DND-41 (cell line): ENCODE measurements at regions not wholly inside any gene's neighbourhood (a gene's known extent, or its start where the extent isn't known, plus 50 kb on each side); places are given as distances from the start of the nearest gene placed in this dataset.

Source experiments
- ATAC-seq: fragments of 200-7000 bp; cut with Tn5 transposase; 3 replicates; pipeline ENCODE4 v1.9.1; 2021; ENCODE audit warnings: low read depth; ENCODE audit not compliant: insufficient read depth
- DNase-seq: peaks from one replicate; pipeline ENCODE4 v3.0.0-alpha.2; 2020
- H2AFZ ChIP-seq: 2 replicates; pipeline ENCODE4 v1.6.0; 2012; ENCODE audit warnings: low read depth, low read length
- H3K27ac ChIP-seq: 2 replicates; pipeline ENCODE4 v1.5.1; 2012; ENCODE audit warnings: low read length, inconsistent platforms
- H3K27me3 ChIP-seq: fragments of 200-600 bp; sonication (generic); 2 replicates; pipeline ENCODE4 v1.6.0; 2012; ENCODE audit warnings: low read length, mild to moderate bottlenecking, inconsistent platforms; ENCODE audit not compliant: insufficient read depth, poor library complexity
- H3K36me3 ChIP-seq: 2 replicates; pipeline ENCODE4 v1.5.1; 2012; ENCODE audit warnings: low read length, inconsistent platforms; ENCODE audit not compliant: insufficient read depth
- H3K4me1 ChIP-seq: 2 replicates; pipeline ENCODE4 v1.5.1; 2012; ENCODE audit warnings: mild to moderate bottlenecking, low read length; ENCODE audit not compliant: insufficient read depth
- H3K4me2 ChIP-seq: 2 replicates; pipeline ENCODE4 v1.6.0; 2012; ENCODE audit warnings: mild to moderate bottlenecking, moderate library complexity, low read length, inconsistent platforms; ENCODE audit not compliant: insufficient read depth
- H3K4me3 ChIP-seq, 2 experiments: fragments of 200-600 bp in 1 of 2; shearing (Covaris generic) in 1 of 2; 2 replicates each; pipeline ENCODE4 v1.5.1; 2012 to 2016; ENCODE audit warnings: inconsistent platforms in 2 of 2, low read length in 2 of 2, mild to moderate bottlenecking in 2 of 2, low read depth in 1 of 2, moderate library complexity in 1 of 2
- H3K79me2 ChIP-seq: 2 replicates; pipeline ENCODE4 v1.6.0; 2012; ENCODE audit warnings: low read length, inconsistent platforms; ENCODE audit not compliant: insufficient read depth
- H3K9ac ChIP-seq: 2 replicates; pipeline ENCODE4 v1.6.0; 2012; ENCODE audit warnings: low read depth, mild to moderate bottlenecking, inconsistent platforms, low read length, moderate library complexity
- H3K9me3 ChIP-seq: 2 replicates; pipeline ENCODE4 v1.5.1; 2012; ENCODE audit warnings: low read length, moderate library complexity, mild to moderate bottlenecking, inconsistent platforms; ENCODE audit not compliant: insufficient read depth, severe bottlenecking
- H4K20me1 ChIP-seq: 2 replicates; pipeline ENCODE4 v1.6.0; 2012; ENCODE audit warnings: low read length; ENCODE audit not compliant: insufficient read depth
- EZH2 ChIP-seq: IDR thresholded peaks from 3 replicates; pipeline ENCODE4 v1.6.1; 2012; ENCODE audit warnings: borderline replicate concordance, low read depth, mild to moderate bottlenecking, moderate library complexity, low read length, inconsistent platforms; ENCODE audit not compliant: severe bottlenecking
- TF ChIP-seq, protein P1 (sequence below): IDR thresholded peaks from 2 replicates; pipeline ENCODE4 v1.5.1; 2012; ENCODE audit warnings: borderline replicate concordance, low read length, moderate library complexity, mild to moderate bottlenecking; ENCODE audit not compliant: poor library complexity, severe bottlenecking; ENCODE audit errors: extremely low read depth

DNA sequence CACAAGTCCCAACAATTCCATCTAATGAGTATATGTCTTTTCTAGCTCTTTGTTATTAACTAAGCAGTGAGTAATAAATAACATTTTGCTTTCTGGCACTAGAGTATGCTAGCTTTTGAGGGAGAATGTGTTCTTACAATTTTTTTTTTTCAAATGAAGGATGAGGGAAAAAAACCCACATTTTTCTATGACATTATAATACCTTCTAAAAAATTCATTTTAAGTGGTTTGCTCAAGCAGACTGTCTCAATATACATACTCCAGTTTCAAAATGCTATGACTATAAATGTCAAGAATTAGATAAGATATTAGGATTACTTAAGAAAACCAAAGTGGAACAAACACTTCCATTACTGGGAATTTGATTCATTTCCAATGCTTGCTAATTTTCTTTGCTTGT is 394.6 kb downstream of the C12orf75 start:
- DNase-seq (no peak), ATAC-seq (no peak)
- Histone ChIP-seq H2AFZ (no peak overlapping the region), H3K4me1 (no peaks in the 10 kb centered on the region; the same call in 1 of the 2 replicates), H3K9ac (no peak overlapping the region), H3K9me3 (no peaks in the 10 kb centered on the region), H4K20me1 (no peaks in the 10 kb centered on the region), H3K79me2 (no peaks in the 10 kb centered on the region), H3K36me3 (no peaks in the 10 kb centered on the region), H3K27ac (no peak overlapping the region), H3K27me3 (peaks cover 25% of the 10 kb centered on the region), H3K4me2 (no peak overlapping the region), H3K4me3 (no peak overlapping the region)
- TF ChIP-seq EZH2: no peak
- TF ChIP-seq, protein P1, sequence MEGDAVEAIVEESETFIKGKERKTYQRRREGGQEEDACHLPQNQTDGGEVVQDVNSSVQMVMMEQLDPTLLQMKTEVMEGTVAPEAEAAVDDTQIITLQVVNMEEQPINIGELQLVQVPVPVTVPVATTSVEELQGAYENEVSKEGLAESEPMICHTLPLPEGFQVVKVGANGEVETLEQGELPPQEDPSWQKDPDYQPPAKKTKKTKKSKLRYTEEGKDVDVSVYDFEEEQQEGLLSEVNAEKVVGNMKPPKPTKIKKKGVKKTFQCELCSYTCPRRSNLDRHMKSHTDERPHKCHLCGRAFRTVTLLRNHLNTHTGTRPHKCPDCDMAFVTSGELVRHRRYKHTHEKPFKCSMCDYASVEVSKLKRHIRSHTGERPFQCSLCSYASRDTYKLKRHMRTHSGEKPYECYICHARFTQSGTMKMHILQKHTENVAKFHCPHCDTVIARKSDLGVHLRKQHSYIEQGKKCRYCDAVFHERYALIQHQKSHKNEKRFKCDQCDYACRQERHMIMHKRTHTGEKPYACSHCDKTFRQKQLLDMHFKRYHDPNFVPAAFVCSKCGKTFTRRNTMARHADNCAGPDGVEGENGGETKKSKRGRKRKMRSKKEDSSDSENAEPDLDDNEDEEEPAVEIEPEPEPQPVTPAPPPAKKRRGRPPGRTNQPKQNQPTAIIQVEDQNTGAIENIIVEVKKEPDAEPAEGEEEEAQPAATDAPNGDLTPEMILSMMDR: no peak

DNA sequence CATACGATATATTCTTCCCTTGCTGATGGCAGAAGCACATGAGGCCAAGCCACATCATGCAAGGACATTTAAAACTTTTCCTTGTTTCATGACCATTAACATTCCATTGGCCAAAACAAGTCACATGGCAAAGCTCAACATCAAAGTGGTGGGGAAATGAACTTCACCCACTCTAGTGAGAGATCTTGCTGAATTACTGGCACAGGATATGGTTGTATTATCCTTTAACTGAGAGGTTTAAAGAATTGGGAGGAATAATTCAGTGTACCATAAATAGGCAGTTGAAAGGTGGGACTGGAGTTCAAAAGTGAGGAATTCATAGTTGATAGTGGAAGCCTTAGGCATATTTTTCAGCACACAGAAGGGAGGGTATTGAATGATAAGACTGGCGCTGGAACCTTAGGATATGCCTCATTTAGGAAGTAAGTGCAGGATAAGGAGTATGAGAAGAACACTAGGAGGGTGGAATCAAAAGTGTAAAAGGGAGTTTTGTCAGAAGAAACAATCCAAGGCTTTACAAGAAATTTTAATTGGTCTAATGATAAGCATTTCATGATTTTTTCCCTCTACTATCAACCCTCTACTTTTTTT is 398.8 kb downstream of the C12orf75 start:
- Histone ChIP-seq H3K9me3 (no peaks in the 10 kb centered on the region), H3K27me3 (peaks cover 27% of the 10 kb centered on the region), H4K20me1 (no peaks in the 10 kb centered on the region), H3K27ac (no peak overlapping the region), H3K4me3 (no peak overlapping the region), H3K4me2 (no peak overlapping the region), H3K79me2 (no peaks in the 10 kb centered on the region), H3K9ac (no peak overlapping the region), H2AFZ (no peak overlapping the region), H3K4me1 (no peaks in the 10 kb centered on the region), H3K36me3 (no peaks in the 10 kb centered on the region)
- TF ChIP-seq, protein P1: no peak
- TF ChIP-seq EZH2: no peak
- no peak for ATAC-seq
- DNase-seq: no peak

DNA sequence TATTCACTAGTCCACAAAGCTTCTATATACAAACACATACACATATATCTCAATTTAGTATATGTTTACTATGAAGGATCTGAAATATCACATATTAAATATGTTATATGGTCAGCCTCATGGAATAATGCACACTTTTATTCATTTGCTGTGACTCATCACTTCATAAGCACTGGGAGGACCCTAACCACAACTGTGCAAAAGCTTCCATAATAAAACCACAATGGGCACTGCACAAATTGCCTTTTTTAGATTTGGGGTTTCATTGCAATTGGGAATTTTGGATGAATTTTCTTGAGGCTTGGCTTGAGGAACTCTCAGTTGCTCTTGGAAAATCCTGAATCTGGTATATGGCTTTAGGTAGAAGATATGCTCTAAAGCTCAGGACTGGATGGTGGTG is 399.4 kb downstream of the C12orf75 start:
- no peaks in the 10 kb centered on the region for H4K20me1 ChIP-seq
- H3K4me3 ChIP-seq: no peak overlapping the region
- H3K27ac ChIP-seq: no peak overlapping the region
- TF ChIP-seq EZH2: no peak
- TF ChIP-seq, protein P1: no peak
- H3K4me2 ChIP-seq: no peak overlapping the region
- peaks cover 27% of the 10 kb centered on the region for H3K27me3 ChIP-seq
- no peaks in the 10 kb centered on the region for H3K4me1 ChIP-seq
- DNase-seq (no peak), ATAC-seq (no peak)
- no peaks in the 10 kb centered on the region for H3K36me3 ChIP-seq
- H3K9me3 ChIP-seq: no peaks in the 10 kb centered on the region
- no peaks in the 10 kb centered on the region for H3K79me2 ChIP-seq
- no peak overlapping the region for H2AFZ ChIP-seq
- H3K9ac ChIP-seq: no peak overlapping the region

DNA sequence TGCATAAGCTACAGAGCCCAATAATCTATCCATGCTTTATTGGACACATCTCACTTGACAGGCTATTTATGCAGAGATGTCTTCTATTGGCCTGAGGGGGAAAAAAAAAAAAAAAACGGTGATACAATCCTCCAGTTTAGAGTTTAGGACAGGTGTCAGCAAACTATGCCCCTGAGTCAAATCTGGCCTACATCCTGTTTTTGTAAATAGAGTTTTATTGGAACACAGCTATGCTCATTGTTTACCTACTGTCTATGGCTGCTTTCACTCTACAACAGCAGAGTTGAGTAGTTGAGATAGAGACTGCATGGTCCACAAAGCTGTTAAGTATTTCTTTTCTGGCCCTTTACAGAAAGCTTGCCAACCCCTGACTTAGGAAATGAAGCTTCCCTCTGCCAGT is 403.1 kb downstream of the C12orf75 start:
- DNase-seq (no peak), ATAC-seq (no peak)
- no peak overlapping the region for H3K27ac ChIP-seq
- no peak overlapping the region for H3K9ac ChIP-seq
- TF ChIP-seq EZH2: no peak
- TF ChIP-seq, protein P1: no peak
- H3K9me3 ChIP-seq: no peaks in the 10 kb centered on the region
- H2AFZ ChIP-seq: no peak overlapping the region
- H3K27me3 ChIP-seq: peaks cover 14% of the 10 kb centered on the region
- H3K36me3 ChIP-seq: no peaks in the 10 kb centered on the region
- H3K4me3 ChIP-seq: no peak overlapping the region
- H3K4me1 ChIP-seq: no peaks in the 10 kb centered on the region
- H4K20me1 ChIP-seq: no peaks in the 10 kb centered on the region
- H3K79me2 ChIP-seq: no peaks in the 10 kb centered on the region
- no peak overlapping the region for H3K4me2 ChIP-seq
